ENCODE measurements at regions not wholly inside any gene's neighbourhood (a gene's known extent, or its start where the extent isn't known, plus 50 kb on each side); places are given as distances from the start of the nearest gene placed in this dataset.

DNA sequence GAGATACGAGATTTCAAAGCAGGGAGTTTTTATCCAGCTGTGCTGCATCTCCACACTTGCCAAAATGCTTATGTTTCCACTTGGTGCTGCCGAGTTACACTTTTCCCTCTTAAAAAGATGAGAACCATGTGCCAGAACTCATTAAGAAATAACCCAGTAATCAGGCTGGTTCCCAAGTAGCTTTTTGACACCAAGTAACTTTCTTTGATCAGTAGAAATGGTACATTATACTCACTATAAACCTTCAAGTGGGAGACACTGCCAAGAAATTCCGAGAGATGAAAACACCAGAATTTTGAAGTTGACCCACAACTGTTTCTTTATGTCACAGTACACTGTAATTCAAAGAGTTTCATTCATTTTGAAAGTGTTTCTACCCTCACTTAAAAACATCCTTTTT is 164.6 kb upstream of the CCDC54 start:
- no peaks in the 10 kb centered on the region for H3K4me1 ChIP-seq (ENCODE audit: control insufficient read depth in 1 of 2, extremely low read depth in 1 of 2, insufficient read depth in 2 of 2, low read length in 2 of 2)
- no peaks in the 10 kb centered on the region for H3K27me3 ChIP-seq (replicated peaks in 1 of 2; ENCODE audit: control insufficient read depth in 2 of 2, extremely low read depth in 1 of 2, insufficient read depth in 2 of 2, low read length in 1 of 2)
- Mint-ChIP-seq H3K27ac (no peak overlapping the region), H3K4me1 (no peaks in the 10 kb centered on the region), H3K27me3 (peaks cover 3 to 4% of the 10 kb centered on the region in 2 donors), H3K9me3 (no peaks in the 10 kb centered on the region), H3K36me3 (no peaks in the 10 kb centered on the region), H3K4me3 (no peak overlapping the region)
- H3K27ac ChIP-seq (ENCODE audit: low read length), result no peak overlapping the region
- H3K9me3 ChIP-seq, result no peaks in the 10 kb centered on the region
- CTCF ChIA-PET, result no interaction called here
- no peak for ATAC-seq (replicated peaks in 1 of 4)
- no peaks in the 10 kb centered on the region for H3K36me3 ChIP-seq (ENCODE audit: control insufficient read depth in 2 of 2, extremely low read depth in 1 of 2, insufficient read depth in 1 of 2, low read length in 1 of 2)
- no peak overlapping the region for H3K4me3 ChIP-seq (ENCODE audit: control insufficient read depth in 1 of 2, extremely low read depth in 1 of 2, low read length in 1 of 2)
- WGBS (ENCODE audit: insufficient coverage), result 44% methylated on average over 2 of the region's 3 CpGs
- DNase-seq, result no peak
- POLR2A ChIA-PET, result no interaction called here

DNA sequence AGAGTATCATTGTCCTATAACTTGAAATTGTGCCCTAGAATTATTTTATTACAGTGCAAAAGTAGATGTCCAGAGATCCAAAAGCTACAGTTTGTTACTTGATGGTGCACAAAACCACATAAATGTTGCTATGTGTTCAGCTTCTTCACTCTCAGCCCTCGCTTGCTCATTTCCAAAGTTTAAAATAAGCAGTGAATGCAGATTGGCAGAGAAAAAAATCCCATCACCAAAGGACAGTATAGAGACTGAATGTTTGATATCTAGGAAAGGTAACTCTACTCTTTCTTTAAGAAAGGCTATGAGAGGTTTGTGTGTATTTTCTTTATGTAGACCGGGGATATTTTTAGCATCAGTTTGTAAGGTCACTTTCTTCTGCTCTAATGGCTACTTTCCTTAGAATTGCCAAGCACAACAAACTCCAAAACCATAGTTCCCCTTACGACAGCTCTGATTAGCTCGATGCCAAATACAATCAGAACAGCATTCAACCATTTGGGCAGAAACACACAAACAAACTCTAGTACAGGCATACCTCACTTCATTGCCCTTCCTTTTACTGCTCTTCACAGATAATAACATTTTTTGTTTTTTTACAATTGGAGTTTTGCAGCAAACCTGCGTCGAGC is 164.1 kb upstream of the CCDC54 start:
- no peak overlapping the region for H3K4me3 ChIP-seq (ENCODE audit: control insufficient read depth in 1 of 2, extremely low read depth in 1 of 2, low read length in 1 of 2)
- no peak for ATAC-seq (replicated peaks in 1 of 4)
- peaks cover 3 to 4% of the 10 kb centered on the region in 2 donors for H3K27me3 Mint-ChIP-seq
- no peaks in the 10 kb centered on the region for H3K36me3 Mint-ChIP-seq
- no peaks in the 10 kb centered on the region for H3K36me3 ChIP-seq (ENCODE audit: control insufficient read depth in 2 of 2, extremely low read depth in 1 of 2, insufficient read depth in 1 of 2, low read length in 1 of 2)
- WGBS (ENCODE audit: insufficient coverage), result 94% methylated on average over 4 of the region's 6 CpGs
- no peak overlapping the region for H3K27ac Mint-ChIP-seq
- ChIA-PET CTCF (interaction anchor here in 1 of 2 donors (0.5 to 0.6 kb wide), 2 partner anchors 20 to 22 kb away, joined by 4 read pairs; no protein-coding TSS in a partner anchor), POLR2A (interaction anchor here in 1 of 2 donors (0.5 kb wide), 1 partner anchor 73 kb away, joined by 6 read pairs; no protein-coding TSS in a partner anchor)
- no peak overlapping the region for H3K27ac ChIP-seq (ENCODE audit: low read length)
- no peaks in the 10 kb centered on the region for H3K27me3 ChIP-seq (replicated peaks in 1 of 2; ENCODE audit: control insufficient read depth in 2 of 2, extremely low read depth in 1 of 2, insufficient read depth in 2 of 2, low read length in 1 of 2)
- H3K4me1 Mint-ChIP-seq, result no peaks in the 10 kb centered on the region
- no peaks in the 10 kb centered on the region for H3K4me1 ChIP-seq (ENCODE audit: control insufficient read depth in 1 of 2, extremely low read depth in 1 of 2, insufficient read depth in 2 of 2, low read length in 2 of 2)
- H3K9me3 ChIP-seq, result no peaks in the 10 kb centered on the region
- DNase-seq, result no peak
- no peak overlapping the region for H3K4me3 Mint-ChIP-seq
- no peaks in the 10 kb centered on the region for H3K9me3 Mint-ChIP-seq

DNA sequence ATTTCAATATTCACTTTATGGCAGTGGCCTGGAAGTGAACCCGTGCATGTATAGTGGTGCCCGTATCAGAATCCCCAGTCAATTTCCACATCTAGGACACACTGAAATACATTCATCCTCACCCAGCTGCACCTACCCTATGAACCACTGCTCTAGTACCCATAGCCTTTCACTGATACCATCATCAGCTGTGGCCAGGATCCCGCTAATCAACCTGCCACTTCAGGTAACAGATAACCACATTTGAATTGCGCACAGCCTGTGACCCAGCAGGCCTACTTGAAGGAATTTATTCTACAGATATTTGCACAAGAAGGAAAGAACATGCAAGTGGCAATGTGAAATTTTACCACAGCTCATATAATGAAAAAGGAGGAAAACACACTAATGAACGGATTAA is 161.0 kb upstream of the CCDC54 start:
- Histone ChIP-seq H3K9me3 (no peaks in the 10 kb centered on the region), H3K27me3 (replicated peaks in 1 of 2; ENCODE audit: control insufficient read depth in 2 of 2, extremely low read depth in 1 of 2, insufficient read depth in 2 of 2, low read length in 1 of 2) (no peaks in the 10 kb centered on the region), H3K27ac (ENCODE audit: low read length) (no peak overlapping the region), H3K4me3 (ENCODE audit: control insufficient read depth in 1 of 2, extremely low read depth in 1 of 2, low read length in 1 of 2) (no peak overlapping the region), H3K36me3 (ENCODE audit: control insufficient read depth in 2 of 2, extremely low read depth in 1 of 2, insufficient read depth in 1 of 2, low read length in 1 of 2) (no peaks in the 10 kb centered on the region), H3K4me1 (ENCODE audit: control insufficient read depth in 1 of 2, extremely low read depth in 1 of 2, insufficient read depth in 2 of 2, low read length in 2 of 2) (no peaks in the 10 kb centered on the region)
- ChIA-PET CTCF (no interaction called here), POLR2A (no interaction called here)
- no peaks in the 10 kb centered on the region for H3K9me3 Mint-ChIP-seq
- H3K27me3 Mint-ChIP-seq, result peaks cover 3 to 4% of the 10 kb centered on the region in 2 donors
- no peak overlapping the region for H3K27ac Mint-ChIP-seq
- no peak for ATAC-seq (replicated peaks in 1 of 4)
- H3K4me3 Mint-ChIP-seq, result no peak overlapping the region
- no peaks in the 10 kb centered on the region for H3K4me1 Mint-ChIP-seq
- WGBS (ENCODE audit: insufficient coverage), result 100% methylated on average over 2 of the region's 5 CpGs
- H3K36me3 Mint-ChIP-seq, result no peaks in the 10 kb centered on the region
- no peak for DNase-seq

DNA sequence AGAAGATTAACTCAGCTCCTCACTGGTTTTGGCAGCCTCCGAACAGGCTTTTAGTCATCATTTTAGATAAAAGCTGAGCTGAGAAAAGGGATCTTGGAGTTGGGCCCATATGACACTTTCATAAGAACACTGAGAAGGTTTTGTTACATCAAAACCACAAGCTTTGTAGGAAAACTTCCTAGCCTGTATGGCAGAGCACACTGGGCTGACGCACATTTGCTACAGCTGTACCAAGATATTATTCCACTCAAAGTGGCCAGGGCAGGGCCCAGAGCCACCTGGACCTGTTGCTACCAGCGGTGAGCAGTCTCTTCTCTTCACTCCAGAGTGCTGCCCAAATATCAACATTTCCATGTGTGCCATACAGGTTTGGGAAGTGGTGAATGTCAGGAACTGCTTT is 160.5 kb upstream of the CCDC54 start:
- POLR2A ChIA-PET, result no interaction called here
- Histone ChIP-seq H3K27me3 (replicated peaks in 1 of 2; ENCODE audit: control insufficient read depth in 2 of 2, extremely low read depth in 1 of 2, insufficient read depth in 2 of 2, low read length in 1 of 2) (no peaks in the 10 kb centered on the region), H3K4me3 (ENCODE audit: control insufficient read depth in 1 of 2, extremely low read depth in 1 of 2, low read length in 1 of 2) (no peak overlapping the region), H3K4me1 (ENCODE audit: control insufficient read depth in 1 of 2, extremely low read depth in 1 of 2, insufficient read depth in 2 of 2, low read length in 2 of 2) (no peaks in the 10 kb centered on the region), H3K36me3 (ENCODE audit: control insufficient read depth in 2 of 2, extremely low read depth in 1 of 2, insufficient read depth in 1 of 2, low read length in 1 of 2) (no peaks in the 10 kb centered on the region), H3K9me3 (no peaks in the 10 kb centered on the region), H3K27ac (ENCODE audit: low read length) (no peak overlapping the region)
- 100% methylated on average over 2 of the region's 3 CpGs for WGBS (ENCODE audit: insufficient coverage)
- H3K27me3 Mint-ChIP-seq, result peaks cover 3 to 4% of the 10 kb centered on the region in 2 donors
- no peaks in the 10 kb centered on the region for H3K4me1 Mint-ChIP-seq
- ATAC-seq (replicated peaks in 1 of 4) (no peak), DNase-seq (no peak)
- no peak overlapping the region for H3K27ac Mint-ChIP-seq
- H3K36me3 Mint-ChIP-seq, result no peaks in the 10 kb centered on the region
- no peaks in the 10 kb centered on the region for H3K9me3 Mint-ChIP-seq
- no peak overlapping the region for H3K4me3 Mint-ChIP-seq
- CTCF ChIA-PET, result no interaction called here

DNA sequence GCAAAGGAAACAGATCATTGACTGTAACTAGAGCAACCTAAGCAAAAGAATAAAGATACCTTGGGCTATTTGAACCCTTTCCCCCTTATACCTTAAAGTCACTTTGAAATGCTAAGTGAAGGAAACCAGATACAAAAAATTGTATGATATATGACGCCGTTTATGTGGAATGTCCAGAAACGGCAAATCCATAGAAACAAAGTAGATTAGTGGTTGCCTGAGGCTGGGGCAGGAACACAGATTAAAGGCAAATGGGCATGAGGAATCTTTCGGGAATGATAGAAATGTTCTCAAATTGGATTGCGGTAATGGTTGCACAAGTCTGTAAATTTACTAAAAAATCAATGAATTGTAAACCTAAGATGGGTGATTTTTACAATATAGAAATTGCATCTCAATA is 160.1 kb upstream of the CCDC54 start:
- no peak overlapping the region for H3K4me3 ChIP-seq (ENCODE audit: control insufficient read depth in 1 of 2, extremely low read depth in 1 of 2, low read length in 1 of 2)
- DNase-seq (no peak), ATAC-seq (replicated peaks in 1 of 4) (no peak)
- no peak overlapping the region for H3K4me3 Mint-ChIP-seq
- no peaks in the 10 kb centered on the region for H3K4me1 ChIP-seq (ENCODE audit: control insufficient read depth in 1 of 2, extremely low read depth in 1 of 2, insufficient read depth in 2 of 2, low read length in 2 of 2)
- no peaks in the 10 kb centered on the region for H3K36me3 ChIP-seq (ENCODE audit: control insufficient read depth in 2 of 2, extremely low read depth in 1 of 2, insufficient read depth in 1 of 2, low read length in 1 of 2)
- no peaks in the 10 kb centered on the region for H3K36me3 Mint-ChIP-seq
- H3K27me3 Mint-ChIP-seq, result peaks cover 3 to 4% of the 10 kb centered on the region in 2 donors
- H3K9me3 ChIP-seq, result no peaks in the 10 kb centered on the region
- CTCF ChIA-PET, result no interaction called here
- WGBS (ENCODE audit: insufficient coverage), result 100% methylated on average over 3 of the region's 5 CpGs
- POLR2A ChIA-PET, result no interaction called here
- H3K27ac Mint-ChIP-seq, result no peak overlapping the region
- H3K9me3 Mint-ChIP-seq, result no peaks in the 10 kb centered on the region
- H3K4me1 Mint-ChIP-seq, result no peaks in the 10 kb centered on the region
- no peak overlapping the region for H3K27ac ChIP-seq (ENCODE audit: low read length)
- no peaks in the 10 kb centered on the region for H3K27me3 ChIP-seq (replicated peaks in 1 of 2; ENCODE audit: control insufficient read depth in 2 of 2, extremely low read depth in 1 of 2, insufficient read depth in 2 of 2, low read length in 1 of 2)

DNA sequence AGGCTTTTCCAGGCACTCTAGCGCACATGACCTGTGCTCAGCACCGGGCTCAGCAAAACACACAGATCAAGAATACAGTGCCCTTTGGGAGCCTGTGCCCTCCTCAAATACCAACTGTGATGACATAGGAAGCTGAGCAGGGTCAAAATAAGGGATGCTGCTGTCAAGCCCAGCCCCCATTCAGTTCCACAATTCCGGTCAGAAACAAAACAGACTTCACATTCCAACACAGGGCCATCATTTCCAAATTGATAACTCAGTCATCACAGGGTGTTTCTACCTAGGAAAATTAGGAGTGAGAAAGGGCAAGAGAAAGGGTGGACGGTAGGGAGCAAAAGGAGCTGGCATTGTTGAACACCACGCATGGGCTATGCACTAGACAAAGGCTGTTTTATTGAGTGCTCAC is 158.4 kb upstream of the CCDC54 start:
- CTCF ChIA-PET, result interaction anchor here in 1 of 2 donors (0.5 kb wide), 1 partner anchor 17 kb away, joined by 4 read pairs; no protein-coding TSS in a partner anchor

More for the DNA sequence above, 158.4 kb upstream of the CCDC54 start:
- H3K4me1 Mint-ChIP-seq, result no peaks in the 10 kb centered on the region
- WGBS (ENCODE audit: insufficient coverage), result 75% methylated on average over 1 of the region's 5 CpGs
- peaks cover 6 to 8% of the 10 kb centered on the region in 2 donors for H3K27me3 Mint-ChIP-seq
- no peaks in the 10 kb centered on the region for H3K36me3 ChIP-seq (ENCODE audit: control insufficient read depth in 2 of 2, extremely low read depth in 1 of 2, insufficient read depth in 1 of 2, low read length in 1 of 2)
- H3K4me3 Mint-ChIP-seq, result no peak overlapping the region
- DNase-seq (no peak), ATAC-seq (replicated peaks in 1 of 4) (no peak)
- no peaks in the 10 kb centered on the region for H3K4me1 ChIP-seq (ENCODE audit: control insufficient read depth in 1 of 2, extremely low read depth in 1 of 2, insufficient read depth in 2 of 2, low read length in 2 of 2)
- H3K27me3 ChIP-seq (replicated peaks in 1 of 2; ENCODE audit: control insufficient read depth in 2 of 2, extremely low read depth in 1 of 2, insufficient read depth in 2 of 2, low read length in 1 of 2), result no peaks in the 10 kb centered on the region
- no peak overlapping the region for H3K4me3 ChIP-seq (ENCODE audit: control insufficient read depth in 1 of 2, extremely low read depth in 1 of 2, low read length in 1 of 2)
- H3K27ac Mint-ChIP-seq, result no peak overlapping the region
- no peaks in the 10 kb centered on the region for H3K9me3 ChIP-seq
- no peak overlapping the region for H3K27ac ChIP-seq (ENCODE audit: low read length)
- no peaks in the 10 kb centered on the region for H3K36me3 Mint-ChIP-seq
- POLR2A ChIA-PET, result interaction anchor here (0.5 to 0.6 kb wide), 2 partner anchors 388 to 1579 kb away, joined by 4 read pairs; no protein-coding TSS in a partner anchor
- H3K9me3 Mint-ChIP-seq, result no peaks in the 10 kb centered on the region
